ENCODE measurements at regions not wholly inside any gene's neighbourhood (a gene's known extent, or its start where the extent isn't known, plus 50 kb on each side); places are given as distances from the start of the nearest gene placed in this dataset.

- Histone ChIP-seq H3K27ac (no peak overlapping the region), H3K9me3 (no peaks in the 10 kb centered on the region), H3K4me3 (no peak overlapping the region), H3K27me3 (replicated peaks; ENCODE audit: insufficient read depth) (no peaks in the 10 kb centered on the region), H3K4me1 (ENCODE audit: control insufficient read depth in 1 of 2, low read depth in 2 of 2) (no peaks in the 10 kb centered on the region), H3K36me3 (no peaks in the 10 kb centered on the region)
- ATAC-seq (ENCODE audit: insufficient number of reproducible peaks, low FRiP score, low read depth), result no peak
- no peak for TF ChIP-seq CTCF (IDR thresholded peaks at IDR 0.05)
- DNase-seq (ENCODE audit: low spot score), result no peak
These were observed 398.4 kb upstream of the EEF2KMT start for GRCh38 chr16:5496013-5496412.

- H3K4me3 ChIP-seq, result no peak overlapping the region
- H3K36me3 ChIP-seq, result no peaks in the 10 kb centered on the region
- H3K4me1 ChIP-seq (ENCODE audit: control insufficient read depth in 1 of 2, low read depth in 2 of 2), result no peaks in the 10 kb centered on the region
- no peak for ATAC-seq (ENCODE audit: insufficient number of reproducible peaks, low FRiP score, low read depth)
- no peaks in the 10 kb centered on the region for H3K27me3 ChIP-seq (replicated peaks; ENCODE audit: insufficient read depth)
- no peak overlapping the region for H3K27ac ChIP-seq
- H3K9me3 ChIP-seq, result no peaks in the 10 kb centered on the region
- no peak for DNase-seq (ENCODE audit: low spot score)
- TF ChIP-seq CTCF (IDR thresholded peaks at IDR 0.05), result no peak
These were observed 392.9 kb upstream of the EEF2KMT start for GRCh38 chr16:5490499-5490898.

GRCh38 chr16:5488581-5488980, 391.0 kb upstream of the EEF2KMT start:
- no peaks in the 10 kb centered on the region for H3K27me3 ChIP-seq (replicated peaks; ENCODE audit: insufficient read depth)
- H3K9me3 ChIP-seq, result no peaks in the 10 kb centered on the region
- DNase-seq (ENCODE audit: low spot score), result no peak
- no peak for ATAC-seq (ENCODE audit: insufficient number of reproducible peaks, low FRiP score, low read depth)
- TF ChIP-seq CTCF (IDR thresholded peaks at IDR 0.05), result no peak
- no peaks in the 10 kb centered on the region for H3K4me1 ChIP-seq (ENCODE audit: control insufficient read depth in 1 of 2, low read depth in 2 of 2)
- no peak overlapping the region for H3K27ac ChIP-seq
- H3K4me3 ChIP-seq, result no peak overlapping the region
- H3K36me3 ChIP-seq, result no peaks in the 10 kb centered on the region

- no peaks in the 10 kb centered on the region for H3K4me1 ChIP-seq (ENCODE audit: control insufficient read depth in 1 of 2, low read depth in 2 of 2)
These were observed 390.1 kb upstream of the EEF2KMT start for GRCh38 chr16:5487728-5488127.

GRCh38 chr16:5482256-5482655, 384.7 kb upstream of the EEF2KMT start:
- H3K4me3 ChIP-seq, result no peak overlapping the region
- H3K4me1 ChIP-seq (ENCODE audit: control insufficient read depth in 1 of 2, low read depth in 2 of 2), result no peaks in the 10 kb centered on the region
- no peak overlapping the region for H3K27ac ChIP-seq
- H3K36me3 ChIP-seq, result no peaks in the 10 kb centered on the region
- no peaks in the 10 kb centered on the region for H3K9me3 ChIP-seq
- ATAC-seq (ENCODE audit: insufficient number of reproducible peaks, low FRiP score, low read depth) (no peak), DNase-seq (ENCODE audit: low spot score) (no peak)
- no peak for TF ChIP-seq CTCF (IDR thresholded peaks at IDR 0.05)
- H3K27me3 ChIP-seq (replicated peaks; ENCODE audit: insufficient read depth), result no peaks in the 10 kb centered on the region

More at GRCh38 chr16:5487728-5488127, 390.1 kb upstream of the EEF2KMT start:
- no peak overlapping the region for H3K4me3 ChIP-seq
- no peaks in the 10 kb centered on the region for H3K27me3 ChIP-seq (replicated peaks; ENCODE audit: insufficient read depth)
- no peak overlapping the region for H3K27ac ChIP-seq
- H3K36me3 ChIP-seq, result no peaks in the 10 kb centered on the region
- ATAC-seq (ENCODE audit: insufficient number of reproducible peaks, low FRiP score, low read depth) (no peak), DNase-seq (ENCODE audit: low spot score) (no peak)
- H3K9me3 ChIP-seq, result no peaks in the 10 kb centered on the region
- no peak for TF ChIP-seq CTCF (IDR thresholded peaks at IDR 0.05)

Data from thoracic aorta (tissue), 2 donors.